Right lobe of liver (tissue), 4 donors: ENCODE measurements at regions not wholly inside any gene's neighbourhood (a gene's known extent, or its start where the extent isn't known, plus 50 kb on each side); places are given as distances from the start of the nearest gene placed in this dataset.

Source experiments
- POLR2A ChIP-seq: fragments of 450-650 bp; IDR thresholded peaks from one replicate; pipeline ENCODE4 v1.6.1; 2017; ENCODE audit warnings: antibody characterized with exemption, mild to moderate bottlenecking
- TF ChIP-seq, protein P1 (sequence below), 4 donors: fragments of 200-600 bp in 3 of 4; fragments of 450-650 bp in 1 of 4; IDR thresholded peaks; one replicate each; pipeline versions ENCODE4 v1.5.1 to v1.8.0; 2016 to 2022; ENCODE audit warnings: antibody characterized with exemption in 4 of 4, mild to moderate bottlenecking in 2 of 4
- donor health status: DM: no; HTN: no; CAD: no.
- donor health status: DM: no; HTN: no; CAD: no.
- donor health status: DM: no; HTN: yes; CAD: no.

DNA sequence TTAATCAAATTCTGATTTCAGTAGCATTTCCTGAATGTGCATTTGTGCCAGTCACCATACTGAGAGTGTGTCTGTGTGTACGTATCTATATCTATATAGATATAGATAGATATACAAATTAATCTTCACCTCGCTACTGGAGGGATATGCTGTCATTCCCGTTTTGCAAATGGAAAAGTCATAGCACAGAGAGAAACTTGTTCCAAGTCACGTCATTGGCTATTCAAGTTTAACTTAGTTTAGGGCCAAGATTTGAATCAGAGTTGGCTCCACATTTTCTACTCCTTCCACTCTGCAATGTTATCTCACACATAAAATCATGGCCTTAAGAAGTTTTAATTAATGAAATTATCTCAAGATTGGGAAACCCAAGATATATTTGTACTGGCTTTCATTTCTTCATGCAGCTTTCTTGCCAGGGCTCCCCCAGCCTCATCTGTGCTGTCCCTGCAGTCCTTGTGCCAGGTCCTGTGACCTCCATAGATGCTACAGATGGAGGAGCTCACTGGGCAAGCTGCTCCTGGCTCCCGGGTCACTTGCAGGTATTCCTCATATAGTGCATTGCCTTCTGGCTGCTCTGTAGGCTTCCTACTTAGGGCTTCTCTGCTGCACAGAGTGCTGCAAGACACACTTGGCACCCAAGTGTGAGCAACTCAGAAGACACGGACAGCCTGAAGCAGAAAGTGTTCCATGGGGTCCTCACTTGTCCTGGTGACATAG, 245.8 kb downstream of the KCNS3 start:
- TF ChIP-seq, protein P1, sequence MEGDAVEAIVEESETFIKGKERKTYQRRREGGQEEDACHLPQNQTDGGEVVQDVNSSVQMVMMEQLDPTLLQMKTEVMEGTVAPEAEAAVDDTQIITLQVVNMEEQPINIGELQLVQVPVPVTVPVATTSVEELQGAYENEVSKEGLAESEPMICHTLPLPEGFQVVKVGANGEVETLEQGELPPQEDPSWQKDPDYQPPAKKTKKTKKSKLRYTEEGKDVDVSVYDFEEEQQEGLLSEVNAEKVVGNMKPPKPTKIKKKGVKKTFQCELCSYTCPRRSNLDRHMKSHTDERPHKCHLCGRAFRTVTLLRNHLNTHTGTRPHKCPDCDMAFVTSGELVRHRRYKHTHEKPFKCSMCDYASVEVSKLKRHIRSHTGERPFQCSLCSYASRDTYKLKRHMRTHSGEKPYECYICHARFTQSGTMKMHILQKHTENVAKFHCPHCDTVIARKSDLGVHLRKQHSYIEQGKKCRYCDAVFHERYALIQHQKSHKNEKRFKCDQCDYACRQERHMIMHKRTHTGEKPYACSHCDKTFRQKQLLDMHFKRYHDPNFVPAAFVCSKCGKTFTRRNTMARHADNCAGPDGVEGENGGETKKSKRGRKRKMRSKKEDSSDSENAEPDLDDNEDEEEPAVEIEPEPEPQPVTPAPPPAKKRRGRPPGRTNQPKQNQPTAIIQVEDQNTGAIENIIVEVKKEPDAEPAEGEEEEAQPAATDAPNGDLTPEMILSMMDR (IDR thresholded peaks at IDR 0.05) = no peak
- TF ChIP-seq POLR2A = no peak
